Neuronal stem cell (in vitro differentiated cells): ENCODE measurements at regions not wholly inside any gene's neighbourhood (a gene's known extent, or its start where the extent isn't known, plus 50 kb on each side); places are given as distances from the start of the nearest gene placed in this dataset.

Source experiments
- DNase-seq: peaks from one replicate; pipeline ENCODE4 v3.0.0-alpha.2; 2013; ENCODE audit warnings: low spot score
- H2AFZ ChIP-seq: one replicate; pipeline ENCODE4 v1.6.1; 2013; ENCODE audit warnings: mild to moderate bottlenecking, low read length, inconsistent platforms
- H2AK5ac ChIP-seq: 2 replicates; pipeline ENCODE4 v1.6.1; 2013; ENCODE audit warnings: low read depth, mild to moderate bottlenecking, inconsistent platforms, low read length, moderate library complexity, mixed read lengths
- H2BK120ac ChIP-seq: 2 replicates; pipeline ENCODE4 v1.6.1; 2013; ENCODE audit warnings: low read depth, mild to moderate bottlenecking, inconsistent platforms, low read length, moderate library complexity, mixed read lengths
- H2BK12ac ChIP-seq: one replicate; pipeline ENCODE4 v1.6.1; 2013; ENCODE audit warnings: low read length, inconsistent platforms
- H2BK15ac ChIP-seq: 2 replicates; pipeline ENCODE4 v1.6.1; 2013; ENCODE audit warnings: mild to moderate bottlenecking, low read length, inconsistent platforms, mixed read lengths
- H2BK5ac ChIP-seq: one replicate; pipeline ENCODE4 v1.6.1; 2013; ENCODE audit warnings: inconsistent platforms, mild to moderate bottlenecking, low read length, moderate library complexity
- H3K14ac ChIP-seq: one replicate; pipeline ENCODE4 v1.6.1; 2013; ENCODE audit warnings: low read length, inconsistent platforms
- H3K18ac ChIP-seq: 2 replicates; pipeline ENCODE4 v1.6.1; 2013; ENCODE audit warnings: low read length, inconsistent platforms
- H3K23ac ChIP-seq: 2 replicates; pipeline ENCODE4 v1.6.1; 2013; ENCODE audit warnings: low read depth, mild to moderate bottlenecking, mixed read lengths, low read length, inconsistent platforms; ENCODE audit not compliant: poor library complexity
- H3K27ac ChIP-seq: replicated peaks from 3 replicates; pipeline ENCODE4 v1.5.1; 2013; ENCODE audit warnings: low read length, inconsistent platforms
- H3K27me3 ChIP-seq, 3 experiments: 2 replicates each; pipeline ENCODE4 v1.6.1; 2013; ENCODE audit warnings: low read length in 3 of 3, mild to moderate bottlenecking in 2 of 3, inconsistent platforms in 1 of 3, low read depth in 1 of 3, mixed read lengths in 1 of 3, moderate library complexity in 1 of 3; ENCODE audit not compliant: control insufficient read depth in 3 of 3, insufficient read depth in 3 of 3
- H3K36me3 ChIP-seq, 2 donors: replicated peaks in 1 of 2; 2 replicates each; pipeline ENCODE4 v1.6.1; 2013; ENCODE audit warnings: low read length in 2 of 2; ENCODE audit not compliant: control insufficient read depth in 2 of 2, insufficient read depth in 2 of 2
- H3K4ac ChIP-seq: 2 replicates; pipeline ENCODE4 v1.6.1; 2013; ENCODE audit warnings: inconsistent platforms, mild to moderate bottlenecking, low read length, moderate library complexity
- H3K4me1 ChIP-seq, 2 donors: 1 replicate in 1 of 2; 2 replicates in 1 of 2; pipeline ENCODE4 v1.6.1; 2013; ENCODE audit warnings: low read length in 2 of 2, low read depth in 1 of 2; ENCODE audit not compliant: control insufficient read depth in 2 of 2, insufficient read depth in 1 of 2
- H3K4me2 ChIP-seq: one replicate; pipeline ENCODE4 v1.6.1; 2013; ENCODE audit warnings: mild to moderate bottlenecking, low read length, inconsistent platforms; ENCODE audit not compliant: insufficient read depth, poor library complexity, severe bottlenecking
- H3K4me3 ChIP-seq, 2 donors: 2 replicates each; pipeline ENCODE4 v1.5.1; 2013; ENCODE audit warnings: low read length in 2 of 2, mild to moderate bottlenecking in 2 of 2, inconsistent platforms in 1 of 2, moderate library complexity in 1 of 2
- H3K79me1 ChIP-seq: one replicate; pipeline ENCODE4 v1.6.1; 2013; ENCODE audit warnings: low read depth, mild to moderate bottlenecking, inconsistent platforms, low read length, moderate library complexity
- H3K9ac ChIP-seq: one replicate; pipeline ENCODE4 v1.6.1; 2013; ENCODE audit warnings: mild to moderate bottlenecking, low read depth, low read length, inconsistent platforms; ENCODE audit not compliant: poor library complexity
- H3K9me3 ChIP-seq, 2 donors: replicated peaks in 1 of 2; 2 replicates each; pipeline versions ENCODE3 to v1.6.1; 2013; ENCODE audit warnings: low read length in 2 of 2, mild to moderate bottlenecking in 2 of 2, inconsistent platforms in 1 of 2, low read depth in 1 of 2, mixed read lengths in 1 of 2, moderate library complexity in 1 of 2; ENCODE audit not compliant: control insufficient read depth in 2 of 2, insufficient read depth in 1 of 2
- H4K8ac ChIP-seq: one replicate; pipeline ENCODE4 v1.6.1; 2013; ENCODE audit warnings: low read depth, mild to moderate bottlenecking, inconsistent platforms, low read length, moderate library complexity
- H4K91ac ChIP-seq: one replicate; pipeline ENCODE4 v1.6.1; 2013; ENCODE audit warnings: low read length, low read depth, mild to moderate bottlenecking, inconsistent platforms; ENCODE audit not compliant: poor library complexity
- WGBS, 2 donors: extraction: QIAGEN DNeasy Blood & Tissue Kit; methylation state at CpG; one replicate each; pipeline ENCODE4 v1.1.7; 2013; ENCODE audit warnings: missing lambda C conversion rate in 2 of 2, mixed read lengths in 1 of 2; ENCODE audit not compliant: insufficient read length in 2 of 2, insufficient replicate concordance in 1 of 2; ENCODE audit errors: extremely low coverage in 2 of 2; 5-methylcytosine and 5-hydroxymethylcytosine counted together

- Histone ChIP-seq H3K23ac (no peak overlapping the region), H3K14ac (no peak overlapping the region), H4K8ac (no peak overlapping the region), H2BK120ac (no peak overlapping the region), H3K4me1 (peaks cover 5 to 6% of the 10 kb centered on the region in 2 donors), H3K27ac (no peak overlapping the region), H2BK12ac (no peak overlapping the region), H3K18ac (no peak overlapping the region), H4K91ac (no peak overlapping the region), H2AFZ (no peak overlapping the region), H3K79me1 (no peaks in the 10 kb centered on the region), H3K9ac (no peak overlapping the region), H3K4me3 (no peak overlapping the region), H2BK5ac (no peak overlapping the region), H2AK5ac (no peak overlapping the region), H3K9me3 (peaks cover 0 to 16% of the 10 kb centered on the region in 2 donors), H3K4me2 (no peak overlapping the region), H3K4ac (no peak overlapping the region), H3K27me3 (no peaks in the 10 kb centered on the region), H3K36me3 (no peaks in the 10 kb centered on the region), H2BK15ac (no peak overlapping the region)
- DNase-seq = no peak
- WGBS, 2 donors = no CpG with 5 or more reads among the region's 5 CpGs
These were observed 77.2 kb downstream of the KLF12 start for GRCh38 chr13:74056801-74057542.

GRCh38 chr13:74052402-74052928 lies 81.7 kb downstream of the KLF12 start:
- Histone ChIP-seq H4K8ac (no peak overlapping the region), H3K23ac (no peak overlapping the region), H3K9ac (no peak overlapping the region), H3K36me3 (peaks cover 0 to 6% of the 10 kb centered on the region in 2 donors), H2AFZ (no peak overlapping the region), H2AK5ac (no peak overlapping the region), H2BK15ac (no peak overlapping the region), H3K14ac (no peak overlapping the region), H3K4me2 (no peak overlapping the region), H2BK12ac (no peak overlapping the region), H2BK120ac (no peak overlapping the region), H3K27ac (no peak overlapping the region), H3K4me3 (no peak overlapping the region), H3K4me1 (peaks cover 15 to 16% of the 10 kb centered on the region in 2 donors), H4K91ac (no peak overlapping the region), H3K27me3 (no peaks in the 10 kb centered on the region), H3K18ac (no peak overlapping the region), H3K79me1 (no peaks in the 10 kb centered on the region), H3K9me3 (peaks cover 0 to 4% of the 10 kb centered on the region in 2 donors), H3K4ac (no peak overlapping the region), H2BK5ac (no peak overlapping the region)
- no CpG with 5 or more reads among the region's 5 CpGs for WGBS, 2 donors
- no peak for DNase-seq

GRCh38 chr13:74048756-74049155 lies 85.4 kb downstream of the KLF12 start:
- Histone ChIP-seq H3K9ac (no peak overlapping the region), H2BK120ac (no peak overlapping the region), H3K4me1 (peaks cover 10 to 13% of the 10 kb centered on the region in 2 donors), H3K4me3 (no peak overlapping the region), H2BK15ac (no peak overlapping the region), H3K9me3 (peaks cover 0 to 11% of the 10 kb centered on the region in 2 donors), H2BK5ac (no peak overlapping the region), H4K91ac (no peak overlapping the region), H3K36me3 (peaks cover 0 to 17% of the 10 kb centered on the region in 2 donors), H3K4me2 (no peak overlapping the region), H3K18ac (no peak overlapping the region), H3K79me1 (no peaks in the 10 kb centered on the region), H4K8ac (no peak overlapping the region), H3K14ac (no peak overlapping the region), H3K23ac (no peak overlapping the region), H2BK12ac (no peak overlapping the region), H3K4ac (no peak overlapping the region), H2AK5ac (no peak overlapping the region), H3K27ac (no peak overlapping the region), H2AFZ (no peak overlapping the region), H3K27me3 (no peaks in the 10 kb centered on the region)
- no CpG with 5 or more reads among the region's 5 CpGs for WGBS, 2 donors
- no peak for DNase-seq

- Histone ChIP-seq H3K36me3 (peaks cover 0 to 17% of the 10 kb centered on the region in 2 donors), H3K9me3 (peaks cover 0 to 11% of the 10 kb centered on the region in 2 donors), H3K4me1 (peaks cover 10 to 13% of the 10 kb centered on the region in 2 donors), H3K18ac (no peak overlapping the region), H3K4me3 (no peak overlapping the region), H3K27me3 (no peaks in the 10 kb centered on the region), H3K79me1 (no peaks in the 10 kb centered on the region), H3K9ac (no peak overlapping the region), H3K23ac (no peak overlapping the region), H3K4me2 (no peak overlapping the region), H2BK15ac (no peak overlapping the region), H3K14ac (no peak overlapping the region), H3K27ac (no peak overlapping the region), H2BK5ac (no peak overlapping the region), H2BK120ac (no peak overlapping the region), H4K91ac (no peak overlapping the region), H2AK5ac (no peak overlapping the region), H4K8ac (no peak overlapping the region), H2AFZ (no peak overlapping the region), H2BK12ac (no peak overlapping the region), H3K4ac (no peak overlapping the region)
- no CpG with 5 or more reads among the region's 4 CpGs for WGBS, 2 donors
- no peak for DNase-seq
These were observed 86.1 kb downstream of the KLF12 start for GRCh38 chr13:74047931-74048600.
